Mucosa of descending colon (tissue), 3 donors: ENCODE measurements at regions not wholly inside any gene's neighbourhood (a gene's known extent, or its start where the extent isn't known, plus 50 kb on each side); places are given as distances from the start of the nearest gene placed in this dataset.

Experiments used
- ATAC-seq: fragments of 200-7000 bp; cut with Tn5 transposase; one replicate; pipeline ENCODE4 v1.9.1; 2020; ENCODE audit warnings: mild to moderate bottlenecking, moderate library complexity
- DNase-seq, 3 donors: peaks; one replicate each; pipeline ENCODE4 v3.0.0-alpha.2; 2020
- H3K36me3 ChIP-seq: fragments of 200-600 bp; one replicate; pipeline ENCODE4 v1.8.0; 2021; ENCODE audit warnings: low read depth, mild to moderate bottlenecking
- H3K4me1 ChIP-seq: fragments of 200-600 bp; one replicate; pipeline ENCODE4 v1.8.0; 2021; ENCODE audit warnings: low read depth, mild to moderate bottlenecking
- H3K4me3 ChIP-seq: fragments of 200-600 bp; one replicate; pipeline ENCODE4 v1.8.0; 2021; ENCODE audit warnings: mild to moderate bottlenecking
- H3K9me3 ChIP-seq: fragments of 200-600 bp; one replicate; pipeline ENCODE4 v1.8.0; 2021; ENCODE audit warnings: mild to moderate bottlenecking
- CTCF ChIP-seq: fragments of 200-600 bp; IDR thresholded peaks from one replicate; pipeline ENCODE4 v1.8.0; 2022; ENCODE audit warnings: antibody characterized with exemption, mild to moderate bottlenecking
- intact Hi-C, 2 donors: fragments of 100-400 bp; cut with DNase I in 1 of 2; cut with micrococcal nuclease in 1 of 2; formaldehyde crosslinking; loops; one replicate each; pipeline versions ENCODE4 v1.11.0 to v1.11.1; 2022; cut with DNase I, micrococcal nuclease
- donor health status: DM: no; HTN: no; CAD: no; lungs with moderate emphysema.
- donor health status: DM: no; HTN: no; CAD: no.
- donor health status: DM: no; HTN: yes; CAD: no.

GRCh38 chr1:58866578-58866977 is 82.7 kb upstream of the JUN start:
- H3K36me3 ChIP-seq = no peaks in the 10 kb centered on the region
- no peak for TF ChIP-seq CTCF
- intact Hi-C loops = no loop called here
- no peak overlapping the region for H3K4me3 ChIP-seq
- DNase-seq = no peak
- H3K4me1 ChIP-seq = no peaks in the 10 kb centered on the region
- no peak for ATAC-seq
- H3K9me3 ChIP-seq = no peaks in the 10 kb centered on the region

DNA sequence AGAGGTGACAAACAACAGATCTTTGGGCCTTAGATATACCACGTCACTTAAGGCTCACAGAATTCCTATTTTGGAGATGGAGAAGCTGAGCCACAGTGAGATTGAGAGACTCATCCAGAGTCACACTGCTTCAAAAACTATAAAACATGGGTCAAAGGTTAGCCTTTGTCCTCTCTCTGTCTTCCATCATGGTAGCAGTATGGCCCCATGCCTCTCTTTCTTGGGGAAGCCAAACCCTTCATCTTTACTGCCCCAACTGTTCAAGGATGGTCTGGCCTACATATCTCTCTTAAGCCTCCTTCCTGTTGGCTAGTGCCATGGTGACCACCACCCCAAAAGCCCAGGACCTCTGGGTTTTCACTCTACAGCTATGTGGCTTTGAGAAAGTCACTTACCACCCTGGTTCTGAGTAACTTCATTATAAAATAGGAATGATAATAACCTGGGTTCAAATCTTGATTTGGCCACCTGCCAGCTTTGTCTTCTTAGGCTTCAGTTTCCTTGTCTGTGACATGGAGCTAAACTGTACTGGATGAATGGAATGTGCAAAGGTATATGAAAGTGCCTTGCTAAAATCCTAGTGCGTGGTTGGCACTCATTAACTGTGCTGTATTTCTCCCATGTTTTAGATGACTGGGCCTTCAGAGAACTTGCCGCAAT is 85.9 kb upstream of the JUN start:
- Histone ChIP-seq H3K9me3 (no peaks in the 10 kb centered on the region), H3K4me3 (no peak overlapping the region), H3K36me3 (no peaks in the 10 kb centered on the region), H3K4me1 (peaks cover 5% of the 10 kb centered on the region)
- no peak for DNase-seq
- TF ChIP-seq CTCF = no peak
- ATAC-seq = peak; percentile 27
- intact Hi-C loops = no loop called here

DNA sequence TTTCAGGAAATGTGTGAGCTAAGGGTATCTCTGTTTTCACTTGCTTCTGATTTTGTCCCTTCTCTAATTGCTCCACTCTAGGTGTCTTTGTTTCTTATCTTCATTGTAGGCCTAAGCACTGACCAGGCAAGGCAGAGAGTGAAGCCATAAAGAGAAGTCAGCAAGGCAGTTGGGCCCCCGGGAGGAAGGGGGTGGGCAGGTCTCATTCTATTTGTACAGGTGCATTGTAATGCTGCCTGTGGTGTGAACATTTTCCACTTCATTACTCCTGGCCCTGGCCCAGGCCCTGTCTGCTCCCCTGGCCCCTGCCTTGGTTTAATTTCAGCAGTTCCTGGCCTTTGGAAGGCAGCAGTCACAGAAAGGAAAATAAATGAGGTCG is 86.4 kb upstream of the JUN start:
- TF ChIP-seq CTCF = no peak

GRCh38 chr1:58874342-58874741 is 90.5 kb upstream of the JUN start:
- Histone ChIP-seq H3K36me3 (no peaks in the 10 kb centered on the region), H3K4me1 (peaks cover 9% of the 10 kb centered on the region), H3K9me3 (no peaks in the 10 kb centered on the region), H3K4me3 (no peak overlapping the region)
- ATAC-seq (no peak), DNase-seq (no peak)
- no peak for TF ChIP-seq CTCF
- intact Hi-C loops = no loop called here

More for the DNA sequence above, 86.4 kb upstream of the JUN start:
- ATAC-seq (peak; percentile 85), DNase-seq (peak; percentile 74 to 76 (median 75))
- Histone ChIP-seq H3K9me3 (no peaks in the 10 kb centered on the region), H3K36me3 (no peaks in the 10 kb centered on the region), H3K4me3 (no peak overlapping the region), H3K4me1 (peaks cover 9% of the 10 kb centered on the region)
- intact Hi-C loops = no loop called here

- Histone ChIP-seq H3K9me3 (no peaks in the 10 kb centered on the region), H3K4me1 (peaks cover 9% of the 10 kb centered on the region), H3K4me3 (no peak overlapping the region), H3K36me3 (no peaks in the 10 kb centered on the region)
- ATAC-seq = peak; percentile 76
- peak in 1 of 3 donors; percentile 40 for DNase-seq
- TF ChIP-seq CTCF = no peak
- intact Hi-C loops = no loop called here
Measured at GRCh38 chr1:58874757-58875755, 91.2 kb upstream of the JUN start.
